ENCODE measurements at regions not wholly inside any gene's neighbourhood (a gene's known extent, or its start where the extent isn't known, plus 50 kb on each side); places are given as distances from the start of the nearest gene placed in this dataset.
"Not testable (repeated sequence)": the region's sequence is repeated elsewhere in the genome, so short reads cannot be mapped to it uniquely, and the experiment has no call there.

GRCh38 chr6:130629640-130630039 lies 197.6 kb upstream of the SMLR1 start:
- Mint-ChIP-seq H3K9me3 (peaks cover 0 to 2% (median 0%) of the 10 kb centered on the region in 8 donors), H3K4me1 (peaks cover 0 to 3% (median 2%) of the 10 kb centered on the region in 4 donors), H3K4me3 (no peak overlapping the region), H3K27ac (no peak overlapping the region), H3K36me3 (no peaks in the 10 kb centered on the region), H3K27me3 (no peaks in the 10 kb centered on the region)
- intact Hi-C loops (cut with micrococcal nuclease) = no loop called here
- Histone ChIP-seq H3K9me3 (ENCODE audit: control insufficient read depth in 1 of 2, low read length in 2 of 2) (no peaks in the 10 kb centered on the region), H3K27me3 (ENCODE audit: insufficient read depth, low read length) (no peaks in the 10 kb centered on the region), H3K27ac (ENCODE audit: low read depth, low read length) (no peak overlapping the region), H3K36me3 (ENCODE audit: insufficient read depth, low read length) (no peaks in the 10 kb centered on the region), H3K4me1 (ENCODE audit: insufficient read depth, low read length) (no peaks in the 10 kb centered on the region), H3K4me3 (ENCODE audit: low read length in 2 of 2) (no peak overlapping the region)
- DNase-seq = no peak
- CTCF ChIA-PET (ENCODE audit: partially characterized antibody) = no interaction called here
- POLR2A ChIA-PET (ENCODE audit: partially characterized antibody) = no interaction called here

DNA sequence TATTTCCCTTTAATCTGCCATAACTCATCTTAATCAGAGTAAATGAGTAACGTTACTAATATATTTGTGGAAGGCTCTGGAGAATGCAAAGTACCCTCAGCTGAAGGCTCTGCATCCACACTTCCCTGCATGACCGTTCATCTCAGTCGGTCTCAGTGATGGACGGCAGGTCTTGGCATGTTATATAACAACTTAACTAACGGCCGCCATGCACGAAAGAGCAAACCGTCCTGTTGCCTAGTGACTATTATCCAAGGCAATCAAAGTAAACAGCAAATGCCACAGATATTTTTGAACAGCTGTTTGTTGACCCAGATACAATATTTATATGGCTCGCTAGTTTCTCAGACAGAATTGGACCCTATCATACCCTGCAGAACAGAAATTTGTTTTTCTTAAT lies 194.9 kb upstream of the SMLR1 start:
- ChIA-PET CTCF (ENCODE audit: partially characterized antibody) (no interaction called here), POLR2A (ENCODE audit: partially characterized antibody) (no interaction called here)
- peaks cover 0 to 7% of the 10 kb centered on the region in 2 donors for H3K36me3 Mint-ChIP-seq
- Histone ChIP-seq H3K9me3 (ENCODE audit: control insufficient read depth in 1 of 2, low read length in 2 of 2) (no peaks in the 10 kb centered on the region), H3K36me3 (ENCODE audit: insufficient read depth, low read length) (no peaks in the 10 kb centered on the region), H3K27ac (ENCODE audit: low read depth, low read length) (no peak overlapping the region), H3K4me3 (ENCODE audit: low read length in 2 of 2) (no peak overlapping the region), H3K27me3 (ENCODE audit: insufficient read depth, low read length) (no peaks in the 10 kb centered on the region), H3K4me1 (ENCODE audit: insufficient read depth, low read length) (no peaks in the 10 kb centered on the region)
- no peak overlapping the region for H3K27ac Mint-ChIP-seq
- DNase-seq = no peak
- peaks cover 0 to 14% (median 6%) of the 10 kb centered on the region in 8 donors for H3K9me3 Mint-ChIP-seq
- H3K4me3 Mint-ChIP-seq = no peak overlapping the region
- intact Hi-C loops (cut with micrococcal nuclease) = no loop called here
- peaks cover 0 to 3% (median 0%) of the 10 kb centered on the region in 4 donors for H3K4me1 Mint-ChIP-seq
- no peaks in the 10 kb centered on the region for H3K27me3 Mint-ChIP-seq

GRCh38 chr6:130632897-130633296 lies 194.3 kb upstream of the SMLR1 start:
- peaks cover 0 to 18% (median 11%) of the 10 kb centered on the region in 8 donors for H3K9me3 Mint-ChIP-seq
- Histone ChIP-seq H3K27ac (ENCODE audit: low read depth, low read length) (no peak overlapping the region), H3K27me3 (ENCODE audit: insufficient read depth, low read length) (no peaks in the 10 kb centered on the region), H3K9me3 (ENCODE audit: control insufficient read depth in 1 of 2, low read length in 2 of 2) (no peaks in the 10 kb centered on the region), H3K4me1 (ENCODE audit: insufficient read depth, low read length) (no peaks in the 10 kb centered on the region), H3K4me3 (ENCODE audit: low read length in 2 of 2) (no peak overlapping the region), H3K36me3 (ENCODE audit: insufficient read depth, low read length) (no peaks in the 10 kb centered on the region)
- H3K36me3 Mint-ChIP-seq = peaks cover 0 to 7% of the 10 kb centered on the region in 2 donors
- H3K4me1 Mint-ChIP-seq = peaks cover 0 to 3% (median 0%) of the 10 kb centered on the region in 4 donors
- no peaks in the 10 kb centered on the region for H3K27me3 Mint-ChIP-seq
- H3K4me3 Mint-ChIP-seq = no peak overlapping the region
- POLR2A ChIA-PET (ENCODE audit: partially characterized antibody) = no interaction called here
- H3K27ac Mint-ChIP-seq = no peak overlapping the region
- CTCF ChIA-PET (ENCODE audit: partially characterized antibody) = no interaction called here
- intact Hi-C loops (cut with micrococcal nuclease) = no loop called here
- no peak for DNase-seq

GRCh38 chr6:130643361-130643760 lies 183.8 kb upstream of the SMLR1 start:
- Mint-ChIP-seq H3K9me3 (peaks cover 3 to 40% (median 28%) of the 10 kb centered on the region in 8 donors), H3K27ac (no peak overlapping the region), H3K4me3 (no peak overlapping the region), H3K36me3 (peaks cover 10 to 13% of the 10 kb centered on the region in 2 donors), H3K4me1 (peaks cover 0 to 4% (median 2%) of the 10 kb centered on the region in 4 donors), H3K27me3 (no peaks in the 10 kb centered on the region)
- intact Hi-C loops (cut with micrococcal nuclease) = no loop called here
- H3K27ac ChIP-seq (ENCODE audit: low read depth, low read length) = no peak overlapping the region
- no peaks in the 10 kb centered on the region for H3K36me3 ChIP-seq (ENCODE audit: insufficient read depth, low read length)
- no peaks in the 10 kb centered on the region for H3K9me3 ChIP-seq (ENCODE audit: control insufficient read depth in 1 of 2, low read length in 2 of 2)
- no peaks in the 10 kb centered on the region for H3K27me3 ChIP-seq (ENCODE audit: insufficient read depth, low read length)
- H3K4me3 ChIP-seq (ENCODE audit: low read length in 2 of 2) = no peak overlapping the region
- ChIA-PET POLR2A (ENCODE audit: partially characterized antibody) (no interaction called here), CTCF (ENCODE audit: partially characterized antibody) (no interaction called here)
- no peak for DNase-seq
- H3K4me1 ChIP-seq (ENCODE audit: insufficient read depth, low read length) = peaks cover 4% of the 10 kb centered on the region

DNA sequence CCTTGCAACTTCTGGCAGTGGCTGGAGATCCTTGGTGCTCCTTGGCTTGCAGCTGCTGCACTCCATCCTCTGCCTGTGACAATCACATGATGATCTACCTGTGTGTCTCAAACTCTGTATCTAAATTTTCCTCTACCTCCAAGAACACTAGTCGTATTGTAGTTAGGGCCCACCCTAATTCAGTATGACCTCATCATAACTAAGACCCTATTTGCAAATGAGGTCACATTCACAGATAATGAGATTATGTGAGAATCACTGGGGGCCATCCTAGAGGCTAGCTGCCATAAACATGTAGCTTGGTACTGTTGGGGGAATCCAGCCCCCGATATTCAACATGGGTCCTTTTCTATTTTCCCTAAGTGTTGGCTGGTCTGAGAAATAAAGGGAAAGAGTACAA lies 183.0 kb upstream of the SMLR1 start:
- no peak overlapping the region for H3K27ac Mint-ChIP-seq
- peaks cover 4% of the 10 kb centered on the region for H3K4me1 ChIP-seq (ENCODE audit: insufficient read depth, low read length)
- POLR2A ChIA-PET (ENCODE audit: partially characterized antibody) = no interaction called here
- H3K36me3 Mint-ChIP-seq = peaks cover 8 to 9% of the 10 kb centered on the region in 2 donors
- no peak overlapping the region for H3K4me3 Mint-ChIP-seq
- H3K27me3 Mint-ChIP-seq = no peaks in the 10 kb centered on the region
- H3K4me1 Mint-ChIP-seq = peaks cover 0 to 4% (median 2%) of the 10 kb centered on the region in 4 donors
- H3K9me3 Mint-ChIP-seq = peaks cover 3 to 40% (median 25%) of the 10 kb centered on the region in 8 donors
- no peaks in the 10 kb centered on the region for H3K27me3 ChIP-seq (ENCODE audit: insufficient read depth, low read length)
- DNase-seq = no peak
- intact Hi-C loops (cut with micrococcal nuclease) = no loop called here
- no peaks in the 10 kb centered on the region for H3K36me3 ChIP-seq (ENCODE audit: insufficient read depth, low read length)
- no peak overlapping the region for H3K4me3 ChIP-seq (ENCODE audit: low read length in 2 of 2)
- CTCF ChIA-PET (ENCODE audit: partially characterized antibody) = no interaction called here
- no peak overlapping the region for H3K27ac ChIP-seq (ENCODE audit: low read depth, low read length)
- H3K9me3 ChIP-seq (ENCODE audit: control insufficient read depth in 1 of 2, low read length in 2 of 2) = no peaks in the 10 kb centered on the region

- H3K27me3 Mint-ChIP-seq; intact Hi-C loops (cut with micrococcal nuclease); H3K36me3 Mint-ChIP-seq; H3K27me3 ChIP-seq (ENCODE audit: insufficient read depth, low read length); DNase-seq; H3K4me3 Mint-ChIP-seq; H3K4me1 ChIP-seq (ENCODE audit: insufficient read depth, low read length); H3K9me3 ChIP-seq (ENCODE audit: control insufficient read depth in 1 of 2, low read length in 2 of 2); POLR2A ChIA-PET (ENCODE audit: partially characterized antibody); H3K27ac ChIP-seq (ENCODE audit: low read depth, low read length); H3K27ac Mint-ChIP-seq; CTCF ChIA-PET (ENCODE audit: partially characterized antibody); H3K4me3 ChIP-seq (ENCODE audit: low read length in 2 of 2); H3K36me3 ChIP-seq (ENCODE audit: insufficient read depth, low read length); H3K4me1 Mint-ChIP-seq: not testable (repeated sequence)
- peaks cover 3 to 40% (median 24%) of the 10 kb centered on the region in 8 donors for H3K9me3 Mint-ChIP-seq
Observed at GRCh38 chr6:130644769-130645168, 182.4 kb upstream of the SMLR1 start.

- Mint-ChIP-seq H3K4me1 (peaks cover 0 to 4% (median 0%) of the 10 kb centered on the region in 4 donors), H3K27me3 (no peaks in the 10 kb centered on the region), H3K9me3 (peaks cover 5 to 38% (median 23%) of the 10 kb centered on the region in 8 donors), H3K36me3 (peaks cover 8% of the 10 kb centered on the region in 2 donors), H3K27ac (no peak overlapping the region), H3K4me3 (no peak overlapping the region)
- ChIA-PET CTCF (ENCODE audit: partially characterized antibody) (no interaction called here), POLR2A (ENCODE audit: partially characterized antibody) (no interaction called here)
- Histone ChIP-seq H3K4me1 (ENCODE audit: insufficient read depth, low read length) (no peaks in the 10 kb centered on the region), H3K36me3 (ENCODE audit: insufficient read depth, low read length) (no peaks in the 10 kb centered on the region), H3K9me3 (ENCODE audit: control insufficient read depth in 1 of 2, low read length in 2 of 2) (no peaks in the 10 kb centered on the region), H3K4me3 (ENCODE audit: low read length in 2 of 2) (no peak overlapping the region), H3K27me3 (ENCODE audit: insufficient read depth, low read length) (no peaks in the 10 kb centered on the region), H3K27ac (ENCODE audit: low read depth, low read length) (no peak overlapping the region)
- no peak for DNase-seq
- intact Hi-C loops (cut with micrococcal nuclease) = no loop called here
Observed at GRCh38 chr6:130647246-130647645, 180.0 kb upstream of the SMLR1 start.

DNA sequence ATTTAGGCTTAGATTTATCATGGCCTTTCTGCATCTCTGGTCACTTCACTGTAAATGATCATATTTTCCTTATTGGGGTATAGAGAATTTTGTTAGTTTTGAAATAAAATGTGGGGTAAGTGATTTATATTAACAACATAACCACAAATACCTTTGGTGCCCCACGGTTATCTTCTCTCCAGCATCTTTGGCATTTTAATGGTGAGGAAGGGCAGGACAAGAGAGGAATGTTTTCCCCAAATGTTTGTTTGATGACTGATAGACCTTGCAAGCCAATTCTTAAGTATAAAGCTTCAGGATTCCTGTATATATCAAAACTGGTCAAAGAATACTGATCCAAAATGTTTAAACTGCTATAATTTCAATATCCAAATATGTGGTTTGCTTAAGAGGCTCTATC lies 171.6 kb upstream of the SMLR1 start:
- Mint-ChIP-seq H3K27ac (no peak overlapping the region), H3K4me1 (peaks cover 0 to 8% (median 4%) of the 10 kb centered on the region in 4 donors), H3K4me3 (no peak overlapping the region), H3K36me3 (no peaks in the 10 kb centered on the region), H3K9me3 (peaks cover 0 to 5% (median 0%) of the 10 kb centered on the region in 8 donors), H3K27me3 (no peaks in the 10 kb centered on the region)
- H3K27me3 ChIP-seq (ENCODE audit: insufficient read depth, low read length) = no peaks in the 10 kb centered on the region
- no peak for DNase-seq
- no peak overlapping the region for H3K27ac ChIP-seq (ENCODE audit: low read depth, low read length)
- H3K36me3 ChIP-seq (ENCODE audit: insufficient read depth, low read length) = no peaks in the 10 kb centered on the region
- intact Hi-C loops (cut with micrococcal nuclease) = no loop called here
- ChIA-PET POLR2A (ENCODE audit: partially characterized antibody) (no interaction called here), CTCF (ENCODE audit: partially characterized antibody) (no interaction called here)
- no peak overlapping the region for H3K4me3 ChIP-seq (ENCODE audit: low read length in 2 of 2)
- no peaks in the 10 kb centered on the region for H3K4me1 ChIP-seq (ENCODE audit: insufficient read depth, low read length)
- H3K9me3 ChIP-seq (ENCODE audit: control insufficient read depth in 1 of 2, low read length in 2 of 2) = no peaks in the 10 kb centered on the region
